ENCODE measurements at regions not wholly inside any gene's neighbourhood (a gene's known extent, or its start where the extent isn't known, plus 50 kb on each side); places are given as distances from the start of the nearest gene placed in this dataset.
"Not testable (repeated sequence)": the region's sequence is repeated elsewhere in the genome, so short reads cannot be mapped to it uniquely, and the experiment has no call there.

GRCh38 chr3:6066397-6066796 lies 794.5 kb upstream of the GRM7 start:
- intact Hi-C loops (cut with DNase I): no loop called here
- no peaks in the 10 kb centered on the region for H3K36me3 ChIP-seq

DNA sequence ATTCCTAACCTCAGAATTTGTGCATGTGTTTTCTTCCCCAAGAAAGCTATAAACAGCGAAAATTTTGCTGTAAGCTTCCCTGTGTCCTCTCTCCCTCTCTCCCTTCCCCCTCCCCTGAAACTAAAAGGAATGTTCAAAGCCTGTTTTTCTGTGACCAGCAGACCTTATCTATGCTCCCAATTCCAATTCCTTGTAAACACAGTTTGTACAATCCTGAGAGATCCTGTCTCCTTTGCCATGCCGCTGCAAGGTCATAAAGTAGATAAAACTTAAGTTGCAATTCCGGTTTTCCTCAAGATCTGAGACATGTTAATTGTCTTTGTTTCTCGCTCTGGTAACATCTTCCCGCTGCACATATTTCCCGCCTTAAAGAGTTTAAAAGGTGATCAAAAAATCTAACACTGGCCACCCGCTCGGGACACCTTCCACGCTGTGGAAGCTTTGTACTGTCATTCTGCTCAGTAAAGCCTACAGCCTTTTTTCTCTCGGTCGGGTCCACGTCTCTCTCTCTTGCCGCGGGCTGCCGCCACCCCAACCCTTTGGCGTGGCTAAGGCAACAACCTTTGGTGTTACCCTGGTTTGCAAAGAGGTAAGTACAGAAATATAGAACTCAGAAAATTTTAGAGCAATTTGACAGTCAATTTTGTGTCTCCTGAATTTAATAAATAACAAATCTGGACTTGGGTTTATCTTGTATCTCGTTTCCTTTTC lies 793.9 kb upstream of the GRM7 start:
- peak in 1 of 4 donors; percentile 39 for DNase-seq

More at GRCh38 chr3:6066397-6066796, 794.5 kb upstream of the GRM7 start:
- Histone ChIP-seq H3K27me3 (no peaks in the 10 kb centered on the region), H3K4me1 (no peaks in the 10 kb centered on the region), H3K4me3 (no peak overlapping the region), H3K9me3 (no peaks in the 10 kb centered on the region), H3K27ac (no peak overlapping the region)
- ATAC-seq (no peak), DNase-seq (no peak)
- TF ChIP-seq, protein P1, sequence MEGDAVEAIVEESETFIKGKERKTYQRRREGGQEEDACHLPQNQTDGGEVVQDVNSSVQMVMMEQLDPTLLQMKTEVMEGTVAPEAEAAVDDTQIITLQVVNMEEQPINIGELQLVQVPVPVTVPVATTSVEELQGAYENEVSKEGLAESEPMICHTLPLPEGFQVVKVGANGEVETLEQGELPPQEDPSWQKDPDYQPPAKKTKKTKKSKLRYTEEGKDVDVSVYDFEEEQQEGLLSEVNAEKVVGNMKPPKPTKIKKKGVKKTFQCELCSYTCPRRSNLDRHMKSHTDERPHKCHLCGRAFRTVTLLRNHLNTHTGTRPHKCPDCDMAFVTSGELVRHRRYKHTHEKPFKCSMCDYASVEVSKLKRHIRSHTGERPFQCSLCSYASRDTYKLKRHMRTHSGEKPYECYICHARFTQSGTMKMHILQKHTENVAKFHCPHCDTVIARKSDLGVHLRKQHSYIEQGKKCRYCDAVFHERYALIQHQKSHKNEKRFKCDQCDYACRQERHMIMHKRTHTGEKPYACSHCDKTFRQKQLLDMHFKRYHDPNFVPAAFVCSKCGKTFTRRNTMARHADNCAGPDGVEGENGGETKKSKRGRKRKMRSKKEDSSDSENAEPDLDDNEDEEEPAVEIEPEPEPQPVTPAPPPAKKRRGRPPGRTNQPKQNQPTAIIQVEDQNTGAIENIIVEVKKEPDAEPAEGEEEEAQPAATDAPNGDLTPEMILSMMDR (IDR thresholded peaks at IDR 0.05): no peak

GRCh38 chr3:6074952-6075351 lies 786.0 kb upstream of the GRM7 start:
- intact Hi-C loops (cut with DNase I): no loop called here
- no peaks in the 10 kb centered on the region for H3K36me3 ChIP-seq
- DNase-seq: no peak
- ATAC-seq: no peak
- no peaks in the 10 kb centered on the region for H3K4me1 ChIP-seq
- H3K27ac ChIP-seq: no peak overlapping the region
- H3K27me3 ChIP-seq: no peaks in the 10 kb centered on the region
- TF ChIP-seq, protein P1 (IDR thresholded peaks at IDR 0.05): no peak
- no peak overlapping the region for H3K4me3 ChIP-seq
- peaks cover 0 to 6% of the 10 kb centered on the region in 2 donors for H3K9me3 ChIP-seq

More for the DNA sequence above, 793.9 kb upstream of the GRM7 start:
- H3K36me3 ChIP-seq; H3K27ac ChIP-seq; H3K27me3 ChIP-seq; intact Hi-C loops (cut with DNase I); H3K9me3 ChIP-seq; H3K4me3 ChIP-seq; H3K4me1 ChIP-seq; ATAC-seq: not testable (repeated sequence)

GRCh38 chr3:6078436-6078835 lies 782.5 kb upstream of the GRM7 start:
- ATAC-seq: no peak
- H3K27ac ChIP-seq: no peak overlapping the region
- no peaks in the 10 kb centered on the region for H3K4me1 ChIP-seq
- no peaks in the 10 kb centered on the region for H3K27me3 ChIP-seq
- H3K4me3 ChIP-seq: no peak overlapping the region
- H3K9me3 ChIP-seq: peaks cover 0 to 6% of the 10 kb centered on the region in 2 donors
- TF ChIP-seq, protein P1 (IDR thresholded peaks at IDR 0.05): no peak
- DNase-seq: no peak
- H3K36me3 ChIP-seq: no peaks in the 10 kb centered on the region
- intact Hi-C loops (cut with DNase I): no loop called here

- peaks cover 0 to 6% of the 10 kb centered on the region in 2 donors for H3K9me3 ChIP-seq
- ATAC-seq (no peak), DNase-seq (no peak)
- no peak overlapping the region for H3K27ac ChIP-seq
- no peak overlapping the region for H3K4me3 ChIP-seq
- H3K27me3 ChIP-seq: no peaks in the 10 kb centered on the region
- intact Hi-C loops (cut with DNase I): no loop called here
- H3K36me3 ChIP-seq: no peaks in the 10 kb centered on the region
- H3K4me1 ChIP-seq: no peaks in the 10 kb centered on the region
- TF ChIP-seq, protein P1 (IDR thresholded peaks at IDR 0.05): no peak
Measured at GRCh38 chr3:6079011-6079410, 781.9 kb upstream of the GRM7 start.
